ENCODE measurements at regions not wholly inside any gene's neighbourhood (a gene's known extent, or its start where the extent isn't known, plus 50 kb on each side); places are given as distances from the start of the nearest gene placed in this dataset.

- no peak overlapping the region for H3K4me3 ChIP-seq
- no peak for DNase-seq (ENCODE audit: extremely low spot score in 2 of 2)
- H3K4me1 ChIP-seq = peaks cover 4% of the 10 kb centered on the region
- H3K9me3 ChIP-seq = no peaks in the 10 kb centered on the region
- TF ChIP-seq CTCF (IDR thresholded peaks at IDR 0.05) (no peak), POLR2A (IDR thresholded peaks at IDR 0.05) (no peak), POLR2AphosphoS5 (IDR thresholded peaks at IDR 0.05; ENCODE audit: insufficient read depth in 1 of 2, low read depth in 1 of 2) (no peak)
- H3K27me3 ChIP-seq = no peaks in the 10 kb centered on the region
- H3K27ac ChIP-seq = no peak overlapping the region
- intact Hi-C loops (cut with DNase I) = no loop called here
- H3K36me3 ChIP-seq = no peaks in the 10 kb centered on the region
These were observed 196.7 kb upstream of the NSMCE3 start for GRCh38 chr15:29466292-29466691.

GRCh38 chr15:29465816-29466215 is 196.2 kb upstream of the NSMCE3 start:
- no peak for DNase-seq (ENCODE audit: extremely low spot score in 2 of 2)
- Histone ChIP-seq H3K4me3 (no peak overlapping the region), H3K27ac (no peak overlapping the region), H3K36me3 (no peaks in the 10 kb centered on the region), H3K9me3 (no peaks in the 10 kb centered on the region), H3K27me3 (no peaks in the 10 kb centered on the region), H3K4me1 (no peaks in the 10 kb centered on the region)
- no peak for TF ChIP-seq POLR2A (IDR thresholded peaks at IDR 0.05)
- no peak for TF ChIP-seq POLR2AphosphoS5 (IDR thresholded peaks at IDR 0.05; ENCODE audit: insufficient read depth in 1 of 2, low read depth in 1 of 2)
- TF ChIP-seq CTCF (IDR thresholded peaks at IDR 0.05) = no peak
- intact Hi-C loops (cut with DNase I) = no loop called here

GRCh38 chr15:29465196-29465595 is 195.6 kb upstream of the NSMCE3 start:
- intact Hi-C loops (cut with DNase I) = no loop called here
- Histone ChIP-seq H3K36me3 (no peaks in the 10 kb centered on the region), H3K9me3 (no peaks in the 10 kb centered on the region), H3K27ac (no peak overlapping the region), H3K4me1 (no peaks in the 10 kb centered on the region), H3K27me3 (no peaks in the 10 kb centered on the region), H3K4me3 (no peak overlapping the region)
- DNase-seq (ENCODE audit: extremely low spot score in 2 of 2) = no peak
- TF ChIP-seq CTCF (IDR thresholded peaks at IDR 0.05) = no peak
- TF ChIP-seq POLR2A (IDR thresholded peaks at IDR 0.05) = no peak
- TF ChIP-seq POLR2AphosphoS5 (IDR thresholded peaks at IDR 0.05; ENCODE audit: insufficient read depth in 1 of 2, low read depth in 1 of 2) = no peak

GRCh38 chr15:29461877-29462276 is 192.3 kb upstream of the NSMCE3 start:
- H3K36me3 ChIP-seq = no peaks in the 10 kb centered on the region
- no peak for DNase-seq (ENCODE audit: extremely low spot score in 2 of 2)
- intact Hi-C loops (cut with DNase I) = no loop called here
- no peaks in the 10 kb centered on the region for H3K9me3 ChIP-seq
- no peak overlapping the region for H3K27ac ChIP-seq
- H3K4me1 ChIP-seq = no peaks in the 10 kb centered on the region
- no peaks in the 10 kb centered on the region for H3K27me3 ChIP-seq
- TF ChIP-seq POLR2A (IDR thresholded peaks at IDR 0.05) (no peak), POLR2AphosphoS5 (IDR thresholded peaks at IDR 0.05; ENCODE audit: insufficient read depth in 1 of 2, low read depth in 1 of 2) (no peak), CTCF (IDR thresholded peaks at IDR 0.05) (no peak)
- H3K4me3 ChIP-seq = no peak overlapping the region

- Histone ChIP-seq H3K27ac (no peak overlapping the region), H3K9me3 (no peaks in the 10 kb centered on the region), H3K36me3 (no peaks in the 10 kb centered on the region), H3K4me1 (no peaks in the 10 kb centered on the region), H3K4me3 (no peak overlapping the region), H3K27me3 (no peaks in the 10 kb centered on the region)
- DNase-seq (ENCODE audit: extremely low spot score in 2 of 2) = no peak
- no peak for TF ChIP-seq POLR2A (IDR thresholded peaks at IDR 0.05)
- TF ChIP-seq CTCF (IDR thresholded peaks at IDR 0.05) = no peak
- TF ChIP-seq POLR2AphosphoS5 (IDR thresholded peaks at IDR 0.05; ENCODE audit: insufficient read depth in 1 of 2, low read depth in 1 of 2) = no peak
- intact Hi-C loops (cut with DNase I) = no loop called here
These were observed 188.7 kb upstream of the NSMCE3 start for GRCh38 chr15:29458361-29458760.

Data from vagina (tissue), 2 donors.